GM12878 (cell line): ENCODE measurements at regions not wholly inside any gene's neighbourhood (a gene's known extent, or its start where the extent isn't known, plus 50 kb on each side); places are given as distances from the start of the nearest gene placed in this dataset.

Experiments
- ATAC-seq: fragments of 200-7000 bp; cut with Tn5 transposase; 3 replicates; pipeline ENCODE4 v1.9.1; 2020; ENCODE audit warnings: mild to moderate bottlenecking, moderate library complexity
- BruUV-seq: library from RNA; stranded (reverse); fragments of 400-500 nt; replicated peaks from 2 replicates; lab custom pipeline; 2021; lab: Mats Ljungman, UMichigan
- CTCF ChIA-PET: fragments of 300-600 bp; sonication (Branson Sonifier 250); formaldehyde crosslinking; extraction: SDS; loops from one replicate; lab custom pipeline; 2021; ENCODE audit warnings: inconsistent platforms; lab: Yijun Ruan, JAX
- POLR2A ChIA-PET: fragments of 350-600 bp; formaldehyde crosslinking; extraction: SDS; loops from one replicate; lab custom pipeline; 2021; ENCODE audit warnings: inconsistent platforms; lab: Charles Lee
- RAD21 ChIA-PET: fragments of 300-600 bp; sonication (Branson Sonifier 250); formaldehyde crosslinking; loops from one replicate; lab custom pipeline; 2023; ENCODE audit warnings: antibody characterized with exemption; ENCODE audit not compliant: unreplicated experiment; lab: Charles Lee
- SMC1A ChIA-PET: fragments of 300-600 bp; sonication (Branson Sonifier 250); formaldehyde crosslinking; loops from one replicate; lab custom pipeline; 2023; ENCODE audit not compliant: unreplicated experiment, uncharacterized antibody; lab: Charles Lee
- DNase-seq: peaks from one replicate; pipeline ENCODE4 v3.0.0-alpha.2; 2011; ENCODE audit warnings: low read depth, low spot score
- FAIRE-seq: peaks from 3 replicates; lab custom pipeline; 2011; peaks lifted over from hg19 to GRCh38; lab: Jason Lieb, UNC
- H2AFZ ChIP-seq: 2 replicates; pipeline ENCODE4 v1.6.0; 2011; ENCODE audit warnings: low read depth, low read length, control low read depth; ENCODE audit not compliant: control insufficient read depth
- H3K27ac ChIP-seq: 2 replicates; pipeline ENCODE4 v1.5.1; 2011; ENCODE audit warnings: control low read depth; ENCODE audit not compliant: control insufficient read depth, insufficient read depth
- H3K27me3 ChIP-seq, 2 experiments: replicated peaks in 1 of 2; 2 replicates each; pipeline versions ENCODE4 v1.6.0 to v1.6.1; 2011; ENCODE audit warnings: low read length in 1 of 2; ENCODE audit not compliant: control insufficient read depth in 2 of 2, insufficient read depth in 2 of 2
- H3K36me3 ChIP-seq, 2 experiments: 2 replicates each; pipeline ENCODE4 v1.5.1; 2011; ENCODE audit warnings: low read length in 1 of 2; ENCODE audit not compliant: control insufficient read depth in 2 of 2, insufficient read depth in 2 of 2
- H3K4me1 ChIP-seq: 2 replicates; pipeline ENCODE4 v1.6.1; 2011; ENCODE audit warnings: mild to moderate bottlenecking, low read length, moderate library complexity, mixed read lengths; ENCODE audit not compliant: control insufficient read depth, insufficient read depth
- H3K4me2 ChIP-seq: 2 replicates; pipeline ENCODE4 v1.6.0; 2011; ENCODE audit warnings: control low read depth; ENCODE audit not compliant: control insufficient read depth, insufficient read depth
- H3K4me3 ChIP-seq: fragments of 200-600 bp; sonication (generic); 2 replicates; pipeline ENCODE4 v1.5.1; 2016
- H3K79me2 ChIP-seq: 2 replicates; pipeline ENCODE4 v1.6.0; 2011; ENCODE audit warnings: low read length; ENCODE audit not compliant: control insufficient read depth, insufficient read depth
- H3K9ac ChIP-seq: 2 replicates; pipeline ENCODE4 v1.8.0; 2011; ENCODE audit warnings: low read length, control low read depth, mixed read lengths; ENCODE audit not compliant: control insufficient read depth, insufficient read depth
- H3K9me3 ChIP-seq: replicated peaks from 3 replicates; pipeline ENCODE4 v1.5.1; 2011; ENCODE audit warnings: mild to moderate bottlenecking, low read length; ENCODE audit not compliant: control insufficient read depth, insufficient read depth
- H4K20me1 ChIP-seq: 2 replicates; pipeline ENCODE4 v1.6.0; 2011; ENCODE audit not compliant: control insufficient read depth, insufficient read depth
- ATF2 ChIP-seq: IDR thresholded peaks from 2 replicates; pipeline ENCODE4 v1.6.1; 2012; ENCODE audit warnings: low read length, inconsistent platforms
- BACH1 ChIP-seq: fragments of 450-650 bp; IDR thresholded peaks from 2 replicates; pipeline ENCODE4 v1.6.1; 2017; ENCODE audit warnings: mild to moderate bottlenecking, borderline replicate concordance
- E2F4 ChIP-seq: IDR thresholded peaks from 2 replicates; pipeline ENCODE4 v1.6.1; 2012; ENCODE audit warnings: low read depth, low read length, improper control_type of control experiment
- ESRRA ChIP-seq: IDR thresholded peaks from 2 replicates; pipeline ENCODE4 v1.6.1; 2012; ENCODE audit warnings: mild to moderate bottlenecking, low read length, improper control_type of control experiment
- GATAD2B ChIP-seq: fragments of 450-650 bp; conservative IDR thresholded peaks from 2 replicates; pipeline ENCODE4 v1.6.1; 2017; ENCODE audit warnings: low read depth, mild to moderate bottlenecking, moderate library complexity
- PAX8 ChIP-seq: fragments of 450-650 bp; IDR thresholded peaks from 2 replicates; pipeline ENCODE4 v1.6.1; 2017; ENCODE audit warnings: mild to moderate bottlenecking, moderate library complexity
- RAD51 ChIP-seq: fragments of 450-650 bp; IDR thresholded peaks from 2 replicates; pipeline ENCODE4 v1.6.1; 2016; ENCODE audit warnings: moderate library complexity, mild to moderate bottlenecking, inconsistent platforms
- RFX5 ChIP-seq: IDR thresholded peaks from 2 replicates; pipeline ENCODE4 v1.6.1; 2011; ENCODE audit warnings: low read depth, low read length, improper control_type of control experiment
- WGBS: methylation state at CpG from one replicate; pipeline ENCODE4 v1.1.6; 2016; ENCODE audit warnings: low lambda C conversion rate; ENCODE audit not compliant: insufficient replicate concordance, insufficient coverage; ENCODE audit errors: missing lambda C conversion rate; 5-methylcytosine and 5-hydroxymethylcytosine counted together
- in situ Hi-C: fragments of 300-500 bp; cut with MboI; formaldehyde crosslinking; loops from 9 replicates; pipeline ENCODE4 v1.14.3; 2018; ENCODE audit warnings: mixed read lengths
- intact Hi-C: fragments of 100-400 bp; cut with micrococcal nuclease; formaldehyde crosslinking; loops from one replicate; pipeline ENCODE4 v1.14.2; 2022; ENCODE audit not compliant: unreplicated experiment

- H3K4me2 ChIP-seq, result no peak overlapping the region
- ChIA-PET SMC1A (interaction anchor here (0.7 to 1.5 kb wide), 4 partner anchors 62 to 570 kb away, joined by 3 to 4 read pairs (median 3); no protein-coding TSS in a partner anchor), POLR2A (no interaction called here), CTCF (interaction anchor here (0.6 to 2.0 kb wide), 5 partner anchors 13 to 605 kb away, joined by 3 to 8 read pairs (median 4); no protein-coding TSS in a partner anchor), RAD21 (no interaction called here)
- H3K27me3 ChIP-seq, result no peaks in the 10 kb centered on the region
- no peak overlapping the region for H2AFZ ChIP-seq
- no peaks in the 10 kb centered on the region for H4K20me1 ChIP-seq
- H3K27ac ChIP-seq, result no peak overlapping the region
- DNase-seq, result no peak
- no peaks in the 10 kb centered on the region for H3K79me2 ChIP-seq
- no peak for TF ChIP-seq RAD51
- no peak for TF ChIP-seq PAX8
- no peak for TF ChIP-seq RFX5
- no peak for TF ChIP-seq E2F4
- no peak for TF ChIP-seq ATF2
- no peak for TF ChIP-seq GATAD2B
- TF ChIP-seq BACH1, result no peak
- TF ChIP-seq ESRRA, result no peak
- no peak for FAIRE-seq
- in situ Hi-C loops, result no loop called here
- no peak for ATAC-seq
- no peak overlapping the region for H3K4me3 ChIP-seq
- WGBS, result 19% methylated on average over 4 of the region's 4 CpGs
- no peaks in the 10 kb centered on the region for H3K36me3 ChIP-seq
- no peaks in the 10 kb centered on the region for H3K4me1 ChIP-seq
- H3K9ac ChIP-seq, result no peak overlapping the region
- no peaks in the 10 kb centered on the region for H3K9me3 ChIP-seq
- BruUV-seq, result no TSS peak
- intact Hi-C loops, result no loop called here
Measured at GRCh38 chr2:235115521-235115920, 163.7 kb downstream of the SH3BP4 start.
